GM23248 (cell line): ENCODE measurements at regions not wholly inside any gene's neighbourhood (a gene's known extent, or its start where the extent isn't known, plus 50 kb on each side); places are given as distances from the start of the nearest gene placed in this dataset.

Experiments
- EZH2 ChIP-seq: fragments of 200-600 bp; sonication (generic); IDR thresholded peaks from 2 replicates; pipeline ENCODE4 v1.6.1; 2018; ENCODE audit warnings: antibody characterized with exemption, mild to moderate bottlenecking; ENCODE audit not compliant: insufficient read depth, poor library complexity, severe bottlenecking
- EZH2phosphoT487 ChIP-seq: fragments of 200-600 bp; sonication (generic); IDR thresholded peaks from 2 replicates; pipeline ENCODE4 v1.6.1; 2018; ENCODE audit warnings: antibody characterized with exemption, moderate library complexity, mild to moderate bottlenecking, low read depth; ENCODE audit not compliant: insufficient read depth

DNA sequence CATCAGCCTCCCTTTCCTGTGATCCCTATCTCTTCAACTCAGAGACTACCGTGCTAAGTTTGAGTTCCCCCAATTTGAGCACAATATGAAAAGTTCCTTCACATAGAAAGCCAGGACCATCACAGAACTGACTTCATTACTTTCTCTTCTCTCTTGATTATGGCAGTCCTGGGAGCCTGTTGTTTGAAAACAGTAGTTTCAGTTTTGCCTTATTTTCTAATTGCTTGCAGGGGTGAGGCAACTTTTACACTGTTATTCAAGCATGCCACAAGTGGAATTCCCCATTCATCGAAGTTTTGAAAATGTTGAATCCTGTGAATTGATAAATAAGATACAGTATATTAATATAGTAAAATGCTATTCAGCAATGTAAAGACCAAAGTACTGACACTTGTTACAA, 569.7 kb upstream of the MARCKS start:
- TF ChIP-seq EZH2phosphoT487 (no peak), EZH2 (no peak)
